ENCODE measurements at regions not wholly inside any gene's neighbourhood (a gene's known extent, or its start where the extent isn't known, plus 50 kb on each side); places are given as distances from the start of the nearest gene placed in this dataset.
"Not testable (repeated sequence)": the region's sequence is repeated elsewhere in the genome, so short reads cannot be mapped to it uniquely, and the experiment has no call there.

GRCh38 chr15:21752124-21752957, 125.2 kb downstream of the POTEB start:
- BruUV-seq (replicated peaks); DNase-seq; H3K36me3 Mint-ChIP-seq (ENCODE audit: insufficient read depth, unreplicated experiment); CTCF ChIA-PET; H3K27me3 ChIP-seq (replicated peaks; ENCODE audit: control insufficient read depth, insufficient read depth, low read length); H3K9me3 ChIP-seq; H3K4me1 ChIP-seq; H3K27ac Mint-ChIP-seq (ENCODE audit: unreplicated experiment); POLR2A ChIA-PET; H3K4me3 ChIP-seq (ENCODE audit: low read depth, low read length); H3K9me3 Mint-ChIP-seq (ENCODE audit: unreplicated experiment); H3K4me1 Mint-ChIP-seq (ENCODE audit: low read depth, unreplicated experiment); intact Hi-C loops (cut with micrococcal nuclease; ENCODE audit: unreplicated experiment); H3K36me3 ChIP-seq (ENCODE audit: control insufficient read depth, insufficient read depth, low read length); H3K27me3 Mint-ChIP-seq (ENCODE audit: insufficient read depth, unreplicated experiment); H3K4me3 Mint-ChIP-seq (ENCODE audit: unreplicated experiment): not testable (repeated sequence)

DNA sequence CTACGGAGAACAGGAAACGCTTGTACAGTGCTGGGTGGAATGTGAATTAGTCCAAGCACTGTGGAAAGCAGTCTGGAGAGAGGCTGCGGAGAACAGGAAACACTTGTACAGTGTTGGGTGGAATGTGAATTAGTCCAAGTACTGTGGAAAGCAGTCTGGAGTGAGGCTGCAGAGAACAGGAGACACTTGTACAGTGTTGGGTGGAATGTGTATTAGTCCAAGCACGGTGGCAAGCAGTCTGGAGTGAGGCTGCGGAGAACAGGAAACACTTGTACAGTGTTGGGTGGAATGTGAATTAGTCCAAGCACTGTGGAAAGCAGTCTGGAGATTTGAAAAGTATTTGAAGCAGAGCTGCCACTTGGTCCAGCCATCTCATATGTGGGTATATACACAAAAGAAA, 128.4 kb downstream of the POTEB start:
- H3K4me1 ChIP-seq; H3K4me3 Mint-ChIP-seq (ENCODE audit: unreplicated experiment); H3K27ac Mint-ChIP-seq (ENCODE audit: unreplicated experiment); H3K36me3 Mint-ChIP-seq (ENCODE audit: insufficient read depth, unreplicated experiment); CTCF ChIA-PET; POLR2A ChIA-PET; intact Hi-C loops (cut with micrococcal nuclease; ENCODE audit: unreplicated experiment); H3K36me3 ChIP-seq (ENCODE audit: control insufficient read depth, insufficient read depth, low read length); H3K27me3 Mint-ChIP-seq (ENCODE audit: insufficient read depth, unreplicated experiment); DNase-seq; H3K27me3 ChIP-seq (replicated peaks; ENCODE audit: control insufficient read depth, insufficient read depth, low read length); H3K9me3 Mint-ChIP-seq (ENCODE audit: unreplicated experiment); H3K9me3 ChIP-seq; H3K4me1 Mint-ChIP-seq (ENCODE audit: low read depth, unreplicated experiment); H3K4me3 ChIP-seq (ENCODE audit: low read depth, low read length); BruUV-seq (replicated peaks): not testable (repeated sequence)

GRCh38 chr15:21744245-21744915, 133.2 kb downstream of the POTEB start:
- DNase-seq; CTCF ChIA-PET; H3K4me3 ChIP-seq (ENCODE audit: low read depth, low read length); H3K27me3 ChIP-seq (replicated peaks; ENCODE audit: control insufficient read depth, insufficient read depth, low read length); H3K36me3 Mint-ChIP-seq (ENCODE audit: insufficient read depth, unreplicated experiment); POLR2A ChIA-PET; H3K9me3 Mint-ChIP-seq (ENCODE audit: unreplicated experiment); H3K36me3 ChIP-seq (ENCODE audit: control insufficient read depth, insufficient read depth, low read length); H3K4me1 ChIP-seq; intact Hi-C loops (cut with micrococcal nuclease; ENCODE audit: unreplicated experiment); H3K4me3 Mint-ChIP-seq (ENCODE audit: unreplicated experiment); BruUV-seq (replicated peaks); H3K27ac Mint-ChIP-seq (ENCODE audit: unreplicated experiment); H3K4me1 Mint-ChIP-seq (ENCODE audit: low read depth, unreplicated experiment); H3K9me3 ChIP-seq; H3K27me3 Mint-ChIP-seq (ENCODE audit: insufficient read depth, unreplicated experiment): not testable (repeated sequence)

- intact Hi-C loops (cut with micrococcal nuclease; ENCODE audit: unreplicated experiment); H3K36me3 Mint-ChIP-seq (ENCODE audit: insufficient read depth, unreplicated experiment); H3K27ac Mint-ChIP-seq (ENCODE audit: unreplicated experiment); H3K9me3 Mint-ChIP-seq (ENCODE audit: unreplicated experiment); H3K27me3 ChIP-seq (replicated peaks; ENCODE audit: control insufficient read depth, insufficient read depth, low read length); H3K4me3 ChIP-seq (ENCODE audit: low read depth, low read length); H3K4me1 Mint-ChIP-seq (ENCODE audit: low read depth, unreplicated experiment); CTCF ChIA-PET; H3K36me3 ChIP-seq (ENCODE audit: control insufficient read depth, insufficient read depth, low read length); BruUV-seq (replicated peaks); H3K9me3 ChIP-seq; H3K27me3 Mint-ChIP-seq (ENCODE audit: insufficient read depth, unreplicated experiment); DNase-seq; H3K4me3 Mint-ChIP-seq (ENCODE audit: unreplicated experiment); H3K4me1 ChIP-seq; POLR2A ChIA-PET: not testable (repeated sequence)
Observed at GRCh38 chr15:21742067-21742466, 135.5 kb downstream of the POTEB start.

DNA sequence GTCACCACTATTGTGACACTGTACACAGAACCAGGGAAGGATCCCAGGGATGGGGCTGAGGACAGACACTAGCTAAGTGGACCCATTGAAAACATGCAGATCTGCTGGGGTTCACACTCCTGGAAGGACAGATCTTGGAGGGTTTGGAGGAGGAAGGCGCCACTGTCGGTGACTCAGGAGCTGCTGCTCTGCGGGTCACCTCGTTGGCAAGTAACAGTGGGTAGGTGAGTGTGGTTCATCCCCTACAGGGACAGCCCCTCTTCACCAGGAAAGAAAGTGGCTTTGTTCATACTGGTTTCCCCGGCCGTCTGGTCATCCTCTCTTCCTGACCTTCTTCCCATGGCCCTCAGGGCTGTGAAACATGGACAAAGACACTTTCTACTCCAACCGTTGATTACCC, 139.5 kb downstream of the POTEB start:
- H3K4me3 ChIP-seq (ENCODE audit: low read depth, low read length); intact Hi-C loops (cut with micrococcal nuclease; ENCODE audit: unreplicated experiment); H3K36me3 ChIP-seq (ENCODE audit: control insufficient read depth, insufficient read depth, low read length); POLR2A ChIA-PET; H3K36me3 Mint-ChIP-seq (ENCODE audit: insufficient read depth, unreplicated experiment); H3K4me1 Mint-ChIP-seq (ENCODE audit: low read depth, unreplicated experiment); H3K9me3 Mint-ChIP-seq (ENCODE audit: unreplicated experiment); DNase-seq; H3K27me3 ChIP-seq (replicated peaks; ENCODE audit: control insufficient read depth, insufficient read depth, low read length); H3K9me3 ChIP-seq; CTCF ChIA-PET; H3K4me3 Mint-ChIP-seq (ENCODE audit: unreplicated experiment); H3K4me1 ChIP-seq; BruUV-seq (replicated peaks); H3K27ac Mint-ChIP-seq (ENCODE audit: unreplicated experiment); H3K27me3 Mint-ChIP-seq (ENCODE audit: insufficient read depth, unreplicated experiment): not testable (repeated sequence)

GRCh38 chr15:21736443-21736842, 141.1 kb downstream of the POTEB start:
- DNase-seq; H3K36me3 Mint-ChIP-seq (ENCODE audit: insufficient read depth, unreplicated experiment); H3K36me3 ChIP-seq (ENCODE audit: control insufficient read depth, insufficient read depth, low read length); H3K9me3 Mint-ChIP-seq (ENCODE audit: unreplicated experiment); H3K4me3 ChIP-seq (ENCODE audit: low read depth, low read length); H3K27ac Mint-ChIP-seq (ENCODE audit: unreplicated experiment); intact Hi-C loops (cut with micrococcal nuclease; ENCODE audit: unreplicated experiment); POLR2A ChIA-PET; H3K9me3 ChIP-seq; H3K27me3 Mint-ChIP-seq (ENCODE audit: insufficient read depth, unreplicated experiment); H3K4me3 Mint-ChIP-seq (ENCODE audit: unreplicated experiment); CTCF ChIA-PET; BruUV-seq (replicated peaks); H3K4me1 ChIP-seq; H3K4me1 Mint-ChIP-seq (ENCODE audit: low read depth, unreplicated experiment); H3K27me3 ChIP-seq (replicated peaks; ENCODE audit: control insufficient read depth, insufficient read depth, low read length): not testable (repeated sequence)

GRCh38 chr15:21735837-21736236, 141.7 kb downstream of the POTEB start:
- H3K36me3 Mint-ChIP-seq (ENCODE audit: insufficient read depth, unreplicated experiment); H3K4me1 Mint-ChIP-seq (ENCODE audit: low read depth, unreplicated experiment); H3K9me3 ChIP-seq; H3K4me3 Mint-ChIP-seq (ENCODE audit: unreplicated experiment); H3K27me3 Mint-ChIP-seq (ENCODE audit: insufficient read depth, unreplicated experiment); BruUV-seq (replicated peaks); H3K36me3 ChIP-seq (ENCODE audit: control insufficient read depth, insufficient read depth, low read length); CTCF ChIA-PET; intact Hi-C loops (cut with micrococcal nuclease; ENCODE audit: unreplicated experiment); H3K4me3 ChIP-seq (ENCODE audit: low read depth, low read length); H3K4me1 ChIP-seq; H3K27me3 ChIP-seq (replicated peaks; ENCODE audit: control insufficient read depth, insufficient read depth, low read length); H3K27ac Mint-ChIP-seq (ENCODE audit: unreplicated experiment); POLR2A ChIA-PET; H3K9me3 Mint-ChIP-seq (ENCODE audit: unreplicated experiment); DNase-seq: not testable (repeated sequence)

All from Caco-2 (cell line).